Astrocyte (in vitro differentiated cells and primary cell): ENCODE measurements at regions not wholly inside any gene's neighbourhood (a gene's known extent, or its start where the extent isn't known, plus 50 kb on each side); places are given as distances from the start of the nearest gene placed in this dataset.

ENCODE experiments used
- DNase-seq: peaks from one replicate; pipeline ENCODE4 v3.0.0-alpha.2; 2010; ENCODE audit warnings: low read depth
- FAIRE-seq: peaks from 2 replicates; lab custom pipeline; 2011; peaks lifted over from hg19 to GRCh38; lab: Jason Lieb, UNC
- H2AFZ ChIP-seq: 2 replicates; pipeline ENCODE4 v1.6.0; 2012; ENCODE audit warnings: low read depth, low read length, inconsistent platforms
- H3K27ac ChIP-seq: 2 replicates; pipeline ENCODE4 v1.5.1; 2011; ENCODE audit warnings: low read depth, low read length, inconsistent platforms
- H3K27me3 ChIP-seq: 2 replicates; pipeline ENCODE4 v1.6.0; 2011; ENCODE audit warnings: low read length, inconsistent platforms; ENCODE audit not compliant: insufficient read depth
- H3K36me3 ChIP-seq: 2 replicates; pipeline ENCODE4 v1.5.1; 2011; ENCODE audit warnings: low read length, inconsistent platforms; ENCODE audit not compliant: insufficient read depth
- H3K4me1 ChIP-seq: 2 replicates; pipeline ENCODE4 v1.5.1; 2011; ENCODE audit warnings: low read length, inconsistent platforms; ENCODE audit not compliant: insufficient read depth
- H3K4me2 ChIP-seq: 2 replicates; pipeline ENCODE4 v1.6.0; 2012; ENCODE audit warnings: low read length, inconsistent platforms
- H3K4me3 ChIP-seq: 2 replicates; pipeline ENCODE4 v1.5.1; 2011; ENCODE audit warnings: low read depth, mild to moderate bottlenecking, low read length, inconsistent platforms; ENCODE audit not compliant: insufficient read depth
- H3K79me2 ChIP-seq: 2 replicates; pipeline ENCODE4 v1.6.0; 2012; ENCODE audit warnings: mild to moderate bottlenecking, low read length, inconsistent platforms; ENCODE audit not compliant: insufficient read depth
- H3K9ac ChIP-seq: 2 replicates; pipeline ENCODE4 v1.6.0; 2012; ENCODE audit warnings: mild to moderate bottlenecking, low read length, inconsistent platforms
- H3K9me3 ChIP-seq: 2 replicates; pipeline ENCODE4 v1.5.1; 2012; ENCODE audit warnings: low read depth, mild to moderate bottlenecking, low read length, inconsistent platforms; ENCODE audit not compliant: insufficient read depth
- H4K20me1 ChIP-seq: 2 replicates; pipeline ENCODE4 v1.6.0; 2012; ENCODE audit warnings: low read length, inconsistent platforms; ENCODE audit not compliant: insufficient read depth
- H3K27ac Mint-ChIP-seq: one replicate; pipeline ENCODE4 v1.8.0; 2021; ENCODE audit warnings: mild to moderate bottlenecking, mixed read lengths; ENCODE audit not compliant: unreplicated experiment
- H3K27me3 Mint-ChIP-seq: one replicate; pipeline ENCODE4 v1.8.0; 2021; ENCODE audit warnings: low read depth, mixed read lengths; ENCODE audit not compliant: unreplicated experiment
- H3K36me3 Mint-ChIP-seq: one replicate; pipeline ENCODE4 v1.8.0; 2021; ENCODE audit warnings: low read depth, mixed read lengths; ENCODE audit not compliant: unreplicated experiment
- H3K4me1 Mint-ChIP-seq: one replicate; pipeline ENCODE4 v1.8.0; 2021; ENCODE audit warnings: low read depth, mixed read lengths; ENCODE audit not compliant: unreplicated experiment
- H3K4me3 Mint-ChIP-seq: one replicate; pipeline ENCODE4 v1.8.0; 2021; ENCODE audit warnings: mild to moderate bottlenecking, moderate library complexity, mixed read lengths; ENCODE audit not compliant: unreplicated experiment
- H3K9me3 Mint-ChIP-seq: one replicate; pipeline ENCODE4 v1.8.0; 2021; ENCODE audit warnings: mild to moderate bottlenecking, mixed read lengths; ENCODE audit not compliant: unreplicated experiment
- EZH2 ChIP-seq: IDR thresholded peaks from 2 replicates; pipeline ENCODE4 v1.6.1; 2012; ENCODE audit warnings: mild to moderate bottlenecking, low read length, inconsistent platforms; ENCODE audit not compliant: insufficient read depth
- TF ChIP-seq, protein P1 (sequence below): IDR thresholded peaks from 2 replicates; pipeline ENCODE4 v1.5.1; 2011; ENCODE audit warnings: low read depth, mild to moderate bottlenecking, inconsistent platforms, low read length, moderate library complexity; ENCODE audit not compliant: insufficient read depth

DNA sequence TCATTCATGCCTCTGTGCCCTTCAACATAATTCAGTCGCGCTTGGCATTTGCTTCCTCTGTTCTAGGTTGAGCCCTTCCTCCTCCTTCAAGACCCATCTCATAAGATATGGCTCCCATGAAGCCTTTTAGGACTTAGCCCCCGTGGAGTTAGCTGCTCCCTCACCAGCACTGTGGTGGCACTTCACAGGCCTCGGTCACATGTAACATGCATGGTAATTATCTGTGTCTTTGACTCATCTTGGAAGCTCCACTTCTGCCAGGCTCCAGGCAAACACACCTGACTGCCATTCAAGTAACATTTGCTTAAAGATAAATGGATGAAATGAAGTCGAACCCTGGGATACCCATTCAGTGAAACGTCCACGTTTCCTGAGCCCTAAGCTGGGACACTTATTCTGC is 484.7 kb downstream of the EIPR1 start:
- H3K36me3 Mint-ChIP-seq: no peaks in the 10 kb centered on the region
- H3K27ac Mint-ChIP-seq: no peak overlapping the region
- Histone ChIP-seq H3K27me3 (no peaks in the 10 kb centered on the region), H3K79me2 (no peaks in the 10 kb centered on the region), H3K4me3 (no peak overlapping the region), H3K4me2 (no peak overlapping the region), H2AFZ (no peak overlapping the region), H3K36me3 (no peaks in the 10 kb centered on the region), H4K20me1 (no peaks in the 10 kb centered on the region), H3K9me3 (peaks cover 12% of the 10 kb centered on the region), H3K4me1 (no peaks in the 10 kb centered on the region), H3K27ac (no peak overlapping the region), H3K9ac (no peak overlapping the region)
- FAIRE-seq (no peak), DNase-seq (no peak)
- no peak overlapping the region for H3K4me3 Mint-ChIP-seq
- H3K9me3 Mint-ChIP-seq: no peaks in the 10 kb centered on the region
- no peaks in the 10 kb centered on the region for H3K4me1 Mint-ChIP-seq
- no peak for TF ChIP-seq EZH2
- TF ChIP-seq, protein P1, sequence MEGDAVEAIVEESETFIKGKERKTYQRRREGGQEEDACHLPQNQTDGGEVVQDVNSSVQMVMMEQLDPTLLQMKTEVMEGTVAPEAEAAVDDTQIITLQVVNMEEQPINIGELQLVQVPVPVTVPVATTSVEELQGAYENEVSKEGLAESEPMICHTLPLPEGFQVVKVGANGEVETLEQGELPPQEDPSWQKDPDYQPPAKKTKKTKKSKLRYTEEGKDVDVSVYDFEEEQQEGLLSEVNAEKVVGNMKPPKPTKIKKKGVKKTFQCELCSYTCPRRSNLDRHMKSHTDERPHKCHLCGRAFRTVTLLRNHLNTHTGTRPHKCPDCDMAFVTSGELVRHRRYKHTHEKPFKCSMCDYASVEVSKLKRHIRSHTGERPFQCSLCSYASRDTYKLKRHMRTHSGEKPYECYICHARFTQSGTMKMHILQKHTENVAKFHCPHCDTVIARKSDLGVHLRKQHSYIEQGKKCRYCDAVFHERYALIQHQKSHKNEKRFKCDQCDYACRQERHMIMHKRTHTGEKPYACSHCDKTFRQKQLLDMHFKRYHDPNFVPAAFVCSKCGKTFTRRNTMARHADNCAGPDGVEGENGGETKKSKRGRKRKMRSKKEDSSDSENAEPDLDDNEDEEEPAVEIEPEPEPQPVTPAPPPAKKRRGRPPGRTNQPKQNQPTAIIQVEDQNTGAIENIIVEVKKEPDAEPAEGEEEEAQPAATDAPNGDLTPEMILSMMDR: no peak
- peaks cover 20% of the 10 kb centered on the region for H3K27me3 Mint-ChIP-seq

DNA sequence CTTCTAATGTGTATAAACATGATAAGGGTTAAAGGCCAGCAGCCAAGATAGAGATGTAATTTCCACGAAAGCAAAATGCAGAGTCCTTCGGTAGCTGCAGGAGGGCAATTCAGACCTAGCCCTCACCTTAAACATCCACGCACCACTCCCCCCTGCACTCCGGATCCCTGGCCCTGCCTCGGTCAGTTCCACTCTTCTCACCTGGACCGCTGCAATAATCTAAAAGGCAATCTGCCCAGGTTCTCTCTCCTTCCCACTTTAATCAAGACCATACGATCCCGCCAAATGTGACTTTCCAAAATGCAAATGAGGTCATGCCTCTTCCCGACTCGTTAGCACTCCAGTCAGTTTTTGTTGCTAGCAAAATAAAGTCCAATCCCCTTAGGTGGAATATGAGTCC is 485.2 kb downstream of the EIPR1 start:
- Histone ChIP-seq H3K27ac (no peak overlapping the region), H3K9ac (no peak overlapping the region), H3K9me3 (peaks cover 15% of the 10 kb centered on the region), H3K4me3 (no peak overlapping the region), H3K36me3 (no peaks in the 10 kb centered on the region), H2AFZ (no peak overlapping the region), H4K20me1 (no peaks in the 10 kb centered on the region), H3K27me3 (no peaks in the 10 kb centered on the region), H3K4me2 (no peak overlapping the region), H3K4me1 (no peaks in the 10 kb centered on the region), H3K79me2 (no peaks in the 10 kb centered on the region)
- no peak for DNase-seq
- no peak overlapping the region for H3K27ac Mint-ChIP-seq
- FAIRE-seq: no peak
- H3K4me1 Mint-ChIP-seq: no peaks in the 10 kb centered on the region
- no peaks in the 10 kb centered on the region for H3K9me3 Mint-ChIP-seq
- H3K27me3 Mint-ChIP-seq: peaks cover 20% of the 10 kb centered on the region
- H3K4me3 Mint-ChIP-seq: no peak overlapping the region
- no peaks in the 10 kb centered on the region for H3K36me3 Mint-ChIP-seq
- TF ChIP-seq EZH2: no peak
- TF ChIP-seq, protein P1: no peak

DNA sequence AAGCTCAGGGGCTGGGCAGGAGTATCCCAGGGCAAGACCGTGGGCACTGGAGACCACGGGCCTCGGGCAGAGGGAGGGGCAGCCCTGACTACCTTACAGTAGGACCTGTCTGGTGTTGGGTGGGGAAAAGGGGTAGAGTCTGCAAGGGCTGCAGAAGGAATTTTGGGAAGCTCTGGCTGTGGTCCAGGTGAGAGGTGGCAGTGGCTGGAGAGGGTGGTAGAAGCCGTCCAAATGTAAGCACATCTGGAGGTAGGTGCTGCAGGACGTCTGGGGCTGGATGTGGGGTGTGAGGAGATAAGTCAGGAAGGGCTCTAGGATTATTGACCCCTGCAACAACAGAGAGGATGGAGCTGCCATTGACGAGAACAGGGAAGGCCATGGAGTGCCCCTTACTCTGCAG is 486.7 kb downstream of the EIPR1 start:
- FAIRE-seq (no peak), DNase-seq (no peak)
- Histone ChIP-seq H3K36me3 (no peaks in the 10 kb centered on the region), H3K4me3 (no peak overlapping the region), H3K27me3 (no peaks in the 10 kb centered on the region), H3K79me2 (no peaks in the 10 kb centered on the region), H3K9me3 (peaks cover 18% of the 10 kb centered on the region), H4K20me1 (no peaks in the 10 kb centered on the region), H3K9ac (no peak overlapping the region), H3K4me1 (no peaks in the 10 kb centered on the region), H3K27ac (no peak overlapping the region), H2AFZ (no peak overlapping the region), H3K4me2 (no peak overlapping the region)
- Mint-ChIP-seq H3K36me3 (no peaks in the 10 kb centered on the region), H3K27ac (peak overlapping the region; percentile 55), H3K4me1 (no peaks in the 10 kb centered on the region), H3K4me3 (no peak overlapping the region), H3K9me3 (no peaks in the 10 kb centered on the region), H3K27me3 (peaks cover 25% of the 10 kb centered on the region)
- no peak for TF ChIP-seq EZH2
- TF ChIP-seq, protein P1: no peak
